ENCODE measurements at regions not wholly inside any gene's neighbourhood (a gene's known extent, or its start where the extent isn't known, plus 50 kb on each side); places are given as distances from the start of the nearest gene placed in this dataset.

DNA sequence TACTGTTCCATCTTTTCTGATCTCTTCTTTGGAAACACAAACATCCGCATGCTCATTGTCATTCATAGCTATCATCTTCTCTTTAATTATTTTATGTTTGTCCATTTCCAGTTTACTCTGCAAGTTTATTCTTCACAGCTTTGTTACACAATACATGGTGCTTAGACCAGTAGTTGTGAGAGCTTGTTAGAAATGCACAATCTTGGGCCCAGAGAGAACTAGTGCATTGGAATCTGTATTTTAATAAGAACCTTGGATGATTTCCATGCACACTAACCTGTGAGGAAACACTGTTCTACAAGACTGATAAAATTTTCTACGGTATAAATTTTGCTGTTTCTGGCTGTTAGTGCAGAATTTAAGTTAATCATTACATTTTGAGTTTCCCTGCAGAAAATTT is 59.3 kb upstream of the SLC2A13 start:
- H3K4me3 ChIP-seq (ENCODE audit: low read depth, low read length, poor library complexity, severe bottlenecking): no peak overlapping the region
- no peaks in the 10 kb centered on the region for H4K20me1 ChIP-seq (ENCODE audit: insufficient read depth, low read length)
- H3K27me3 ChIP-seq (ENCODE audit: insufficient read depth, low read length): no peaks in the 10 kb centered on the region
- H3K9me3 ChIP-seq (ENCODE audit: low read length): peaks cover 9% of the 10 kb centered on the region; the same call in 1 of the 2 replicates
- no peaks in the 10 kb centered on the region for H3K9me2 ChIP-seq (ENCODE audit: low read depth, low read length)
- H3K36me3 ChIP-seq (ENCODE audit: insufficient read depth, low read length): no peaks in the 10 kb centered on the region
- peaks cover 10% of the 10 kb centered on the region for H3K4me1 ChIP-seq (ENCODE audit: insufficient read depth, low read length, severe bottlenecking)
- no peaks in the 10 kb centered on the region for H3K79me2 ChIP-seq (ENCODE audit: insufficient read depth, low read length)
- no peak overlapping the region for H2AFZ ChIP-seq (ENCODE audit: low read length)
- H3K4me2 ChIP-seq (ENCODE audit: low read length): no peak overlapping the region
- H3K27ac ChIP-seq (ENCODE audit: low read depth, low read length, poor library complexity, severe bottlenecking): no peak overlapping the region
- no peak overlapping the region for H3K9ac ChIP-seq (ENCODE audit: low read length)
- no peaks in the 10 kb centered on the region; the same call in 1 of the 2 replicates for H3F3A ChIP-seq (ENCODE audit: insufficient read depth, low read length)
- TF ChIP-seq EZH2 (IDR thresholded peaks at IDR 0.05; ENCODE audit: borderline replicate concordance, low read length) (no peak), CTCF (IDR thresholded peaks at IDR 0.05; ENCODE audit: low read length) (no peak)

DNA sequence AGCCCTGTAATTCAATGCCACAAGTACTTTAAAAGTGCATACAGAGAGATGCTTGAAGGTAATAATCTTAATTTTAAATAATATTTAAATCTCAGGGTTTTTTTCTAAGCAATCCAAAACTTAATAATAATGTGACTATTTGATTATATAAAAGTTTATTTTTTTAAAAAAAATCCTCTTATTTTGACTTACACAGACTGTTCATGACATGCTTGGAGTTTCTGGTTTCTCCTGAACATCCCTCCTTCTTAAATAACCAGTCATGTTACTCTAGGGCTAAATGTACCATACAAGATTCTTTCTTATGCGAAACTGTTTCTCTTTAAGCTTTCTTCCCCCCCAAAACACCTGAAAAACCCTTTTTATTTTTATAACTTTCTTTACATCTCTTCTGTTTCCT is 58.2 kb upstream of the SLC2A13 start:
- TF ChIP-seq EZH2 (IDR thresholded peaks at IDR 0.05; ENCODE audit: borderline replicate concordance, low read length) (no peak), CTCF (IDR thresholded peaks at IDR 0.05; ENCODE audit: low read length) (no peak)
- Histone ChIP-seq H3F3A (ENCODE audit: insufficient read depth, low read length) (no peaks in the 10 kb centered on the region; the same call in 1 of the 2 replicates), H3K4me1 (ENCODE audit: insufficient read depth, low read length, severe bottlenecking) (peaks cover 8% of the 10 kb centered on the region), H3K9me3 (ENCODE audit: low read length) (peaks cover 9% of the 10 kb centered on the region; the same call in 1 of the 2 replicates), H3K9ac (ENCODE audit: low read length) (no peak overlapping the region), H3K4me2 (ENCODE audit: low read length) (no peak overlapping the region), H3K27me3 (ENCODE audit: insufficient read depth, low read length) (no peaks in the 10 kb centered on the region), H3K9me2 (ENCODE audit: low read depth, low read length) (no peaks in the 10 kb centered on the region), H3K27ac (ENCODE audit: low read depth, low read length, poor library complexity, severe bottlenecking) (no peak overlapping the region), H3K79me2 (ENCODE audit: insufficient read depth, low read length) (no peaks in the 10 kb centered on the region), H3K4me3 (ENCODE audit: low read depth, low read length, poor library complexity, severe bottlenecking) (no peak overlapping the region), H3K36me3 (ENCODE audit: insufficient read depth, low read length) (no peaks in the 10 kb centered on the region), H4K20me1 (ENCODE audit: insufficient read depth, low read length) (no peaks in the 10 kb centered on the region), H2AFZ (ENCODE audit: low read length) (no peak overlapping the region)

- H2AFZ ChIP-seq (ENCODE audit: low read length): no peak overlapping the region
- TF ChIP-seq CTCF (IDR thresholded peaks at IDR 0.05; ENCODE audit: low read length) (no peak), EZH2 (IDR thresholded peaks at IDR 0.05; ENCODE audit: borderline replicate concordance, low read length) (no peak)
- no peaks in the 10 kb centered on the region; the same call in 1 of the 2 replicates for H3F3A ChIP-seq (ENCODE audit: insufficient read depth, low read length)
- H3K9me2 ChIP-seq (ENCODE audit: low read depth, low read length): no peaks in the 10 kb centered on the region
- H3K27me3 ChIP-seq (ENCODE audit: insufficient read depth, low read length): no peaks in the 10 kb centered on the region
- H3K36me3 ChIP-seq (ENCODE audit: insufficient read depth, low read length): no peaks in the 10 kb centered on the region
- H3K4me2 ChIP-seq (ENCODE audit: low read length): no peak overlapping the region
- no peak overlapping the region for H3K27ac ChIP-seq (ENCODE audit: low read depth, low read length, poor library complexity, severe bottlenecking)
- no peaks in the 10 kb centered on the region for H4K20me1 ChIP-seq (ENCODE audit: insufficient read depth, low read length)
- no peaks in the 10 kb centered on the region for H3K79me2 ChIP-seq (ENCODE audit: insufficient read depth, low read length)
- H3K4me1 ChIP-seq (ENCODE audit: insufficient read depth, low read length, severe bottlenecking): peaks cover 13% of the 10 kb centered on the region
- no peak overlapping the region for H3K4me3 ChIP-seq (ENCODE audit: low read depth, low read length, poor library complexity, severe bottlenecking)
- H3K9ac ChIP-seq (ENCODE audit: low read length): no peak overlapping the region
- peaks cover 9% of the 10 kb centered on the region; the same call in 1 of the 2 replicates for H3K9me3 ChIP-seq (ENCODE audit: low read length)
Observed at GRCh38 chr12:40162033-40162432, 56.2 kb upstream of the SLC2A13 start.
